OCI-LY1 (cell line): ENCODE measurements at regions not wholly inside any gene's neighbourhood (a gene's known extent, or its start where the extent isn't known, plus 50 kb on each side); places are given as distances from the start of the nearest gene placed in this dataset.

Experiments
- EZH2 ChIP-seq: fragments of 200-600 bp; sonication (generic), shearing (Covaris generic); IDR thresholded peaks from 2 replicates; pipeline ENCODE4 v1.8.0; 2017; ENCODE audit warnings: borderline replicate concordance, mixed run types, mild to moderate bottlenecking, antibody characterized with exemption, low read length, moderate library complexity, mixed read lengths
- TF ChIP-seq, protein P1 (sequence below): fragments of 200-600 bp; sonication (generic), shearing (Covaris generic); IDR thresholded peaks from 2 replicates; pipeline ENCODE4 v1.5.1; 2017; ENCODE audit warnings: mild to moderate bottlenecking, antibody characterized with exemption, low read length, moderate library complexity, mixed read lengths

DNA sequence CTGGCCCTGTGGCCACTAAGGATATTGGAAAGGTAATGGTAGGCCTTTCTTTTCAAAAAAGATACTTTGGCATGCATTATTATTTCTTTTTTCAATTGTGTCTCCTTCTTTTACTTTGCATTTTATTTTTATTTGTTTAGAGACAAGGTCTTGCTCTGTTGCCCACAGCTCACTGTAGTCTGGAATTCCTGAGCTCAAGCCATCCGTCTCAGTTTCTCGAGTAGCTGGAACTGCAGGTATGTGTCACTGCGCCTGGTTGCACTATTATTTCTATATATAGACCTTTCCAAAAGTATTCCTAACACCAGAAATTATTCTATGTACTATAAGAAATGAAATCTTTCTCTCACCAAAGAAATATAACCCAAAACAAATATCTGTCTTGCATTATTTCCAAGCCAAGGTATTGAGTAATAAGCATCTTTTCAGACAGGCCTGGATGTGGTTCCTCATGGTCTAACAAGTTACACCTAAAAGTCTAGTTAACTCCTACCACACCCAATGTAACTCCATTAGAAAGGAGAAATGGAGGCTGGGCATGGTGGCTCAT is 500.8 kb upstream of the ANKRD30A start:
- TF ChIP-seq, protein P1, sequence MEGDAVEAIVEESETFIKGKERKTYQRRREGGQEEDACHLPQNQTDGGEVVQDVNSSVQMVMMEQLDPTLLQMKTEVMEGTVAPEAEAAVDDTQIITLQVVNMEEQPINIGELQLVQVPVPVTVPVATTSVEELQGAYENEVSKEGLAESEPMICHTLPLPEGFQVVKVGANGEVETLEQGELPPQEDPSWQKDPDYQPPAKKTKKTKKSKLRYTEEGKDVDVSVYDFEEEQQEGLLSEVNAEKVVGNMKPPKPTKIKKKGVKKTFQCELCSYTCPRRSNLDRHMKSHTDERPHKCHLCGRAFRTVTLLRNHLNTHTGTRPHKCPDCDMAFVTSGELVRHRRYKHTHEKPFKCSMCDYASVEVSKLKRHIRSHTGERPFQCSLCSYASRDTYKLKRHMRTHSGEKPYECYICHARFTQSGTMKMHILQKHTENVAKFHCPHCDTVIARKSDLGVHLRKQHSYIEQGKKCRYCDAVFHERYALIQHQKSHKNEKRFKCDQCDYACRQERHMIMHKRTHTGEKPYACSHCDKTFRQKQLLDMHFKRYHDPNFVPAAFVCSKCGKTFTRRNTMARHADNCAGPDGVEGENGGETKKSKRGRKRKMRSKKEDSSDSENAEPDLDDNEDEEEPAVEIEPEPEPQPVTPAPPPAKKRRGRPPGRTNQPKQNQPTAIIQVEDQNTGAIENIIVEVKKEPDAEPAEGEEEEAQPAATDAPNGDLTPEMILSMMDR: no peak
- no peak for TF ChIP-seq EZH2
